ENCODE measurements at regions not wholly inside any gene's neighbourhood (a gene's known extent, or its start where the extent isn't known, plus 50 kb on each side); places are given as distances from the start of the nearest gene placed in this dataset.

DNA sequence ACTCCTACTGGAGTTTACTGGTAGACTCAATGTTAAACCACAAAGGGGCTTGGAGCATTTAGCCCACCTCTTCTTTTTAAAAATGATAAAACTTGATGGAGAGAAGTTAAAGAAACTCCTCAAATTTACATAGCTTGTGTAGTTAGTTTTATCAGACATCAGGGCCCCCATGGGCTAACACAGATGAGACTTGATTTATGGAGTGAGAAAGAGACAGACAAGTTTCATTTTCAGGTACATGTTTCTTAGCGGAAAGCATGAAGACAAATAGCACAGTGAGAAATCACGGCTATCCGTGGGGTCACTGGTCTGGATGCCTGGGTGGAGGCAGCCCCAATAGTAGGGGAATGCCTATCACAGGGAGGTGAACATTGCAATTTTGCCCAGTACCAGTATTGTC, 173.6 kb downstream of the TFAP2B start:
- no peak for FAIRE-seq
- dilution Hi-C loops (cut with MboI; ENCODE audit: extremely low pct_ligation_motif_present, low sequenced_read_pairs), result no loop called here

DNA sequence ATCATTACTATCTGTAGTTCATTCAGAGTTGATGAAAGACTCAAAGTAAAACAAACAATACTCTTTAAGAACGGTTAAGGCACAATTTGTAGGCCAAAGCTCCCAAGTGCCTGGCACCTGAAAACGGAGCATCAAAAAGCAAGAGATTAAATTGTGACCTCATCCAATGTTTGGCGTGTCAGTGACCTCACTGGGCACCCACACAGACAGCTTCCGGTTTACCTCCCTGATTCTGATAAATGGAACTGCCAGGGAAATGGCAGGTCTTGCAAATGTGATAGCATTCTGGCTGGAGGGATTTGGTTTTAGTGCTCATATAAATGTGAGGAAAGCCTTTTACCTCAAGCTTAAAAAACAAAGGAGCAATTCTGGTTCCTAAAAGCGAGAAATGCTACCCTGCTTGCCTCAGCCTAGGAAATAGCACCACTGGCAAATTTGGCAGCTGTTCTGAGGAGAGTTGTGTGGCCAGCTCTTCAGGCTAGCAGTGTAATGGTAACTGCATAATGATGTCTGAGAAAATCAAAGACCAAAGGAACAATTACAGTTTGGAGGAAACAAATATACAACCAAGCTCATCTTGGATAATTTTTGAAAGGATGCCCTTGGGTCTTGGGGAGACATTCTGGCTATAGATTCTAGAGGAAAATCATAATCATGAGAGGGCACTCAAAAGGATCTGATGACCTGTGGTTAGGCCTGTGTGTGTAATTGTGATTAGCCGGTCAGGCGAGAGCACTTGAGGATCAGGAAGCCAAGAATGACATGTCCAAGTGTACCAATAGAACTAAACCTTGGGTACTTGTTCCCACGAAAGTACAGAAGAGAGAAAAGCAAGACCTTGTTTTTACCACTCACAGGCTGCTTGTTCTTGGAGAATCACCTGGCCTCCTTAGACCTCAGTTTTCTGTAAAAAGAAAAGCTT, 174.3 kb downstream of the TFAP2B start:
- no peak overlapping the region for H3K4me3 ChIP-seq (ENCODE audit: control insufficient read depth in 2 of 3, extremely low read depth in 1 of 3, insufficient read depth in 2 of 3, low read depth in 1 of 3, low read length in 3 of 3)
- H3K27me3 ChIP-seq (ENCODE audit: control insufficient read depth, extremely low read depth, insufficient read depth, low read length), result no peaks in the 10 kb centered on the region
- no peaks in the 10 kb centered on the region for H3K9me1 ChIP-seq (ENCODE audit: control insufficient read depth, extremely low read depth, insufficient read depth, low read length)
- FAIRE-seq, result no peak
- no peak overlapping the region for H3K4me2 ChIP-seq (ENCODE audit: control insufficient read depth, extremely low read depth, insufficient read depth, low read depth, low read length)
- no peak overlapping the region for H3K9ac ChIP-seq (ENCODE audit: control insufficient read depth, extremely low read depth, insufficient read depth, low read length)
- H4K20me1 ChIP-seq (ENCODE audit: control insufficient read depth, extremely low read depth, insufficient read depth, low read length), result no peaks in the 10 kb centered on the region
- no peaks in the 10 kb centered on the region for H3K9me3 ChIP-seq (ENCODE audit: control insufficient read depth, low read depth, low read length)
- H3K36me3 ChIP-seq (ENCODE audit: control insufficient read depth in 2 of 2, extremely low read depth in 1 of 2, insufficient read depth in 2 of 2, low read length in 2 of 2), result no peaks in the 10 kb centered on the region
- H3K79me2 ChIP-seq (ENCODE audit: control insufficient read depth, insufficient read depth, low read length), result no peaks in the 10 kb centered on the region
- H2AFZ ChIP-seq (ENCODE audit: control insufficient read depth, low read length), result no peak overlapping the region
- DNase-seq (ENCODE audit: low read depth, low spot score), result no peak
- dilution Hi-C loops (cut with MboI; ENCODE audit: extremely low pct_ligation_motif_present, low sequenced_read_pairs), result no loop called here
- no peak overlapping the region for H3K27ac ChIP-seq (ENCODE audit: control insufficient read depth, insufficient read depth, low read length)
- H3K4me1 ChIP-seq (ENCODE audit: control insufficient read depth, extremely low read depth, insufficient read depth, low read length), result no peaks in the 10 kb centered on the region
- TF ChIP-seq, protein P1, sequence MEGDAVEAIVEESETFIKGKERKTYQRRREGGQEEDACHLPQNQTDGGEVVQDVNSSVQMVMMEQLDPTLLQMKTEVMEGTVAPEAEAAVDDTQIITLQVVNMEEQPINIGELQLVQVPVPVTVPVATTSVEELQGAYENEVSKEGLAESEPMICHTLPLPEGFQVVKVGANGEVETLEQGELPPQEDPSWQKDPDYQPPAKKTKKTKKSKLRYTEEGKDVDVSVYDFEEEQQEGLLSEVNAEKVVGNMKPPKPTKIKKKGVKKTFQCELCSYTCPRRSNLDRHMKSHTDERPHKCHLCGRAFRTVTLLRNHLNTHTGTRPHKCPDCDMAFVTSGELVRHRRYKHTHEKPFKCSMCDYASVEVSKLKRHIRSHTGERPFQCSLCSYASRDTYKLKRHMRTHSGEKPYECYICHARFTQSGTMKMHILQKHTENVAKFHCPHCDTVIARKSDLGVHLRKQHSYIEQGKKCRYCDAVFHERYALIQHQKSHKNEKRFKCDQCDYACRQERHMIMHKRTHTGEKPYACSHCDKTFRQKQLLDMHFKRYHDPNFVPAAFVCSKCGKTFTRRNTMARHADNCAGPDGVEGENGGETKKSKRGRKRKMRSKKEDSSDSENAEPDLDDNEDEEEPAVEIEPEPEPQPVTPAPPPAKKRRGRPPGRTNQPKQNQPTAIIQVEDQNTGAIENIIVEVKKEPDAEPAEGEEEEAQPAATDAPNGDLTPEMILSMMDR (optimal IDR thresholded peaks at IDR 0.05 in 1 of 3, IDR thresholded peaks at IDR 0.05 in 1 of 3, conservative IDR thresholded peaks at IDR 0.05 in 1 of 3; ENCODE audit: extremely low read depth in 1 of 3, insufficient read depth in 2 of 3, low read length in 3 of 3), result no peak
- TF ChIP-seq EZH2 (IDR thresholded peaks at IDR 0.05; ENCODE audit: low read length), result no peak

More for the DNA sequence above, 173.6 kb downstream of the TFAP2B start:
- Histone ChIP-seq H3K4me1 (ENCODE audit: control insufficient read depth, extremely low read depth, insufficient read depth, low read length) (no peaks in the 10 kb centered on the region), H2AFZ (ENCODE audit: control insufficient read depth, low read length) (no peak overlapping the region), H3K9me3 (ENCODE audit: control insufficient read depth, low read depth, low read length) (no peaks in the 10 kb centered on the region), H3K79me2 (ENCODE audit: control insufficient read depth, insufficient read depth, low read length) (no peaks in the 10 kb centered on the region), H3K4me2 (ENCODE audit: control insufficient read depth, extremely low read depth, insufficient read depth, low read depth, low read length) (no peak overlapping the region), H3K9ac (ENCODE audit: control insufficient read depth, extremely low read depth, insufficient read depth, low read length) (no peak overlapping the region), H3K27me3 (ENCODE audit: control insufficient read depth, extremely low read depth, insufficient read depth, low read length) (no peaks in the 10 kb centered on the region), H4K20me1 (ENCODE audit: control insufficient read depth, extremely low read depth, insufficient read depth, low read length) (no peaks in the 10 kb centered on the region), H3K9me1 (ENCODE audit: control insufficient read depth, extremely low read depth, insufficient read depth, low read length) (no peaks in the 10 kb centered on the region), H3K4me3 (ENCODE audit: control insufficient read depth in 2 of 3, extremely low read depth in 1 of 3, insufficient read depth in 2 of 3, low read depth in 1 of 3, low read length in 3 of 3) (no peak overlapping the region), H3K36me3 (ENCODE audit: control insufficient read depth in 2 of 2, extremely low read depth in 1 of 2, insufficient read depth in 2 of 2, low read length in 2 of 2) (no peaks in the 10 kb centered on the region), H3K27ac (ENCODE audit: control insufficient read depth, insufficient read depth, low read length) (no peak overlapping the region)
- no peak for DNase-seq (ENCODE audit: low read depth, low spot score)
- TF ChIP-seq, protein P1 (optimal IDR thresholded peaks at IDR 0.05 in 1 of 3, IDR thresholded peaks at IDR 0.05 in 1 of 3, conservative IDR thresholded peaks at IDR 0.05 in 1 of 3; ENCODE audit: extremely low read depth in 1 of 3, insufficient read depth in 2 of 3, low read length in 3 of 3), result no peak
- TF ChIP-seq EZH2 (IDR thresholded peaks at IDR 0.05; ENCODE audit: low read length), result no peak

All from keratinocyte (primary cell).